Keratinocyte (primary cell): ENCODE measurements at regions not wholly inside any gene's neighbourhood (a gene's known extent, or its start where the extent isn't known, plus 50 kb on each side); places are given as distances from the start of the nearest gene placed in this dataset.

Experiments
- CTCF ChIP-seq, 3 experiments: IDR thresholded peaks in 1 of 3; conservative IDR thresholded peaks in 1 of 3; optimal IDR thresholded peaks in 1 of 3; 2 replicates in 2 of 3; 3 replicates in 1 of 3; pipeline versions ENCODE3 to v1.5.1; 2011; ENCODE audit warnings: low read length in 3 of 3, mild to moderate bottlenecking in 3 of 3, moderate library complexity in 2 of 3, control low read depth in 1 of 3, inconsistent platforms in 1 of 3; ENCODE audit not compliant: insufficient read depth in 2 of 3; ENCODE audit errors: extremely low read depth in 1 of 3
- EZH2 ChIP-seq: IDR thresholded peaks from one replicate; pipeline ENCODE4 v1.6.1; 2012; ENCODE audit warnings: inconsistent platforms, mild to moderate bottlenecking, low read length, moderate library complexity

- TF ChIP-seq CTCF (optimal IDR thresholded peaks at IDR 0.05 in 1 of 3, IDR thresholded peaks at IDR 0.05 in 1 of 3, conservative IDR thresholded peaks at IDR 0.05 in 1 of 3; ENCODE audit: extremely low read depth in 1 of 3, insufficient read depth in 2 of 3, low read length in 3 of 3) (no peak), EZH2 (no peak)
Observed at GRCh38 chr6:74181471-74181870, 485.5 kb downstream of the CD109 start.
